Right renal cortex interstitium (tissue), 3 donors: ENCODE measurements at regions not wholly inside any gene's neighbourhood (a gene's known extent, or its start where the extent isn't known, plus 50 kb on each side); places are given as distances from the start of the nearest gene placed in this dataset.
"Not testable (repeated sequence)": the region's sequence is repeated elsewhere in the genome, so short reads cannot be mapped to it uniquely, and the experiment has no call there.

Experiments used
- DNase-seq, 3 donors: peaks; one replicate each; pipeline ENCODE4 v3.0.0-alpha.2; 2013; ENCODE audit warnings: low read depth in 3 of 3, low spot score in 2 of 3

- DNase-seq, result not testable (repeated sequence)
These were observed 80.3 kb downstream of the ANXA5 start for GRCh38 chr4:121616449-121616848.

- no peak for DNase-seq
These were observed 82.7 kb downstream of the ANXA5 start for GRCh38 chr4:121614101-121614500.

GRCh38 chr4:121599049-121599448 lies 97.7 kb downstream of the ANXA5 start:
- DNase-seq, result no peak

- DNase-seq, result no peak
These were observed 99.3 kb downstream of the ANXA5 start for GRCh38 chr4:121597346-121597934.

- DNase-seq, result no peak
These were observed 101.8 kb downstream of the ANXA5 start for GRCh38 chr4:121594796-121595526.

GRCh38 chr4:121593760-121594159 lies 103.0 kb downstream of the ANXA5 start:
- no peak for DNase-seq

- DNase-seq, result not testable (repeated sequence)
These were observed 104.5 kb downstream of the ANXA5 start for GRCh38 chr4:121592257-121592656.

GRCh38 chr4:121584836-121585235 lies 111.9 kb downstream of the ANXA5 start:
- DNase-seq, result no peak

GRCh38 chr4:121583396-121583795 lies 113.4 kb downstream of the ANXA5 start:
- no peak for DNase-seq

- DNase-seq, result no peak
These were observed 114.5 kb downstream of the ANXA5 start for GRCh38 chr4:121582296-121582695.

- DNase-seq, result not testable (repeated sequence)
These were observed 121.4 kb downstream of the ANXA5 start for GRCh38 chr4:121575392-121575791.

- DNase-seq, result no peak
These were observed 122.2 kb downstream of the ANXA5 start for GRCh38 chr4:121574618-121575017.

GRCh38 chr4:121567748-121568147 lies 129.0 kb downstream of the ANXA5 start:
- no peak for DNase-seq

GRCh38 chr4:121564840-121565375 lies 131.9 kb downstream of the ANXA5 start:
- DNase-seq, result no peak

GRCh38 chr4:121562811-121563210 lies 134.0 kb downstream of the ANXA5 start:
- DNase-seq, result no peak

GRCh38 chr4:121555315-121556107 lies 141.3 kb downstream of the ANXA5 start:
- no peak for DNase-seq

- no peak for DNase-seq
These were observed 142.4 kb downstream of the ANXA5 start for GRCh38 chr4:121554382-121554781.

GRCh38 chr4:121551881-121552280 lies 144.9 kb downstream of the ANXA5 start:
- DNase-seq, result no peak

GRCh38 chr4:121551271-121551670 lies 145.5 kb downstream of the ANXA5 start:
- DNase-seq, result no peak

- no peak for DNase-seq
These were observed 155.1 kb downstream of the ANXA5 start for GRCh38 chr4:121541696-121542095.

- DNase-seq, result no peak
These were observed 154.5 kb upstream of the QRFPR start for GRCh38 chr4:121535351-121535750.
